ENCODE measurements at regions not wholly inside any gene's neighbourhood (a gene's known extent, or its start where the extent isn't known, plus 50 kb on each side); places are given as distances from the start of the nearest gene placed in this dataset.
A peak's percentile ranks its signal among the peaks of the same experiment; 100 is the strongest.

DNA sequence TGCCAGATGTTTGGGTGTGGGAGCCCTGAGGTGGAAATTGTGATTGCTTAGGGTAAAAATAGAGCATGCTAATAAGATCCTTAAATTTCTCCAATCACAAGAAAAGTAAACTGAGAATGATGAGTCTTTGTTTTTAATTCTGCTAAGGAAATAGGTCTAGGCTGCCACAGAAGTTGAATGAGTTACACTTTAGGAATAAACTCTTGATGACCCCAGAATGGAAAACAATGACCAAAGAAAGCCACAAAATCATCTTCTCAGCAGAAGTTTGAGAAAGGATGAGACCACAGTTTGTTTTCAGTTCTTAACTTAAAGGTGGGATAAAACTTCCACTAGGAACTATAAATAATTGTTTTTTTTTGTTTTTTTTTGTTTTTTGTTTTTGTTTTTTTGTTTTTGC, 164.6 kb upstream of the BCL6 start:
- ATAC-seq, result no peak
- peaks cover 9 to 16% of the 10 kb centered on the region in 2 donors for H3K4me1 Mint-ChIP-seq (ENCODE audit: low read depth in 2 of 2)
- no peaks in the 10 kb centered on the region for H3K9me3 Mint-ChIP-seq
- DNase-seq (ENCODE audit: low spot score), result no peak
- H3K36me3 Mint-ChIP-seq, result no peaks in the 10 kb centered on the region
- H3K27ac Mint-ChIP-seq, result no peak overlapping the region
- H3K27me3 Mint-ChIP-seq, result no peaks in the 10 kb centered on the region
- H3K4me3 Mint-ChIP-seq, result no peak overlapping the region

DNA sequence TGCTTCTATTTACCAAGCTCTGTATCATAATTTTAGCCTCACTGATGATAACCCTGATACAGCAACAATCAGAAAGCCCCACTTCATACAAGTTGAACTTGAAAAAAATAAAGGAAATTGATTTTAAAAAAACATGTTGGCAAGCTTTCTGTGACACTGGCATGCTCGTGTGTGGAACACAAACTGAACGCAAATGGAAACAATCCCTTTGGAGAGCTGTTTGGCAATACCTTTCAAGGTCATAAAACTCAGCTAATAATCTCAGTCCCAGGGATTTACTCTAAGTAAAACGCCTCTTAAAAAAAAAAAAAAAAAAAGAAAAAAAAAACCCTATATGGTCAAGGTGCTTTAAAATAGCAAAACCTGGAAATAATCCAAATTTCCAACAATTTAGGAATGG, 166.7 kb upstream of the BCL6 start:
- no peaks in the 10 kb centered on the region for H3K27me3 Mint-ChIP-seq
- no peak for ATAC-seq
- H3K27ac Mint-ChIP-seq, result no peak overlapping the region
- no peaks in the 10 kb centered on the region for H3K9me3 Mint-ChIP-seq
- H3K4me1 Mint-ChIP-seq (ENCODE audit: low read depth in 2 of 2), result peaks cover 10 to 19% of the 10 kb centered on the region in 2 donors
- no peaks in the 10 kb centered on the region for H3K36me3 Mint-ChIP-seq
- no peak overlapping the region for H3K4me3 Mint-ChIP-seq
- no peak for DNase-seq (ENCODE audit: low spot score)

DNA sequence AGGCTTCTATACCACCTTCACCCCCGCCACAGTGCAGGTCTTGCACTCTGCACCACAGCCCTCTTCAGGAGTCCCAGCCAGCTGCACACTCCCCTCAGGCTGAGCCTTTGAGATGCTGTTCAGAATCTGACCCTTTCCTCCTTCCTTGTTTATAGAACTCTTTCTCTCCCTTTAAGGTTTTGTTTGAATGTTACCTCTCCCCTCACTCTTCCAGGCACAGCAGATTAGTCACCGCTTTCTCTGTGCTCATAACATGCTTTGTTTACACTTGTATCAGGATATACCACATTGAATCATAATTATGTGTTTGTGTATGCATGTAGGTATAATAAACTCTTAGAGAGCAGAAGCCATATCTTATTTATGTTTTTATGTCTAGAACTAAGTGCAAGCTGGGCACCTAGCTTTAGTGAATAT, 168.4 kb upstream of the BCL6 start:
- Mint-ChIP-seq H3K27me3 (no peaks in the 10 kb centered on the region), H3K27ac (no peak overlapping the region), H3K9me3 (no peaks in the 10 kb centered on the region), H3K36me3 (no peaks in the 10 kb centered on the region), H3K4me1 (ENCODE audit: low read depth in 2 of 2) (peaks cover 16 to 33% of the 10 kb centered on the region in 2 donors), H3K4me3 (no peak overlapping the region)
- DNase-seq (ENCODE audit: low spot score) (no peak), ATAC-seq (no peak)

DNA sequence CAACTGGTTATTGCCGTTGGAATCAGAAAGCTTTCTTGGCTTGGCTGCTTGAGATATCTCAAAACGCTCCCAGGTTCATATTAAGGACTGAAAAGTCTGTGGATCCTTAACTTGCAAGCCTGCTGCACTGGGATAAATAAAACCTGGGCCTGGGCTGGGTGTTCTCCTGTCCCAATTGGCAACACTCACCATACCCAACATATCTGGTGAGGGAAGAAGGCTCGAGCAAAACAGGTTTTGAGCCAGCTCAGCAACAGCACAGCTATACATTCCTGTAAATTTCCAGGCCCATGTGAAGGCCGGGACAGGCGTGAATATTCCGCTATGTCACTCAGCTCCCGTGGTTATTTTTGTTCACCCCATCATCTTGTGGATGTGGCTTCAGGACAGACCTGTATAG, 169.0 kb upstream of the BCL6 start:
- no peaks in the 10 kb centered on the region for H3K9me3 Mint-ChIP-seq
- no peak overlapping the region for H3K4me3 Mint-ChIP-seq
- H3K27ac Mint-ChIP-seq, result no peak overlapping the region
- no peaks in the 10 kb centered on the region for H3K36me3 Mint-ChIP-seq
- H3K27me3 Mint-ChIP-seq, result no peaks in the 10 kb centered on the region
- H3K4me1 Mint-ChIP-seq (ENCODE audit: low read depth in 2 of 2), result peaks cover 22 to 39% of the 10 kb centered on the region in 2 donors
- no peak for ATAC-seq
- no peak for DNase-seq (ENCODE audit: low spot score)

DNA sequence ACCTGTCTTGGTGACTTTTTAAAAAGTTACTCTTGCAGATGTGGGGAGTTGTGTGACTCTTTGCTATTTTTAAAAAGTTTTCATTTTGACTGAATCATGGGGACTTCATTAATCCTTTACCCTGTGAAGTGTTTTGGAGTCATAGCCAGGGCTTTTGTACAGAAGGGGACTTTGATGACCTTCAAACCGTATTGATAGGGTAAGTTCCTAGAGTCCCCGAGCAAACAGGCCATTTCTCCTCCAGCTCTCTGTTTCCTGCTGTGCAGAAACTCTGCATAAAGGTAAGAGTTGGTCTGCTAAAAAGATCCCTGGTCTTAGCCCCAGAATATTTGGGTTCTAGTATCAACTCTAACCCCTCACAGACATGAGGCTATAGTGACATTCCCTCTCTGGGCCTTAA, 170.8 kb upstream of the BCL6 start:
- DNase-seq (ENCODE audit: low spot score) (no peak), ATAC-seq (no peak)
- Mint-ChIP-seq H3K27ac (no peak overlapping the region), H3K27me3 (no peaks in the 10 kb centered on the region), H3K4me3 (no peak overlapping the region), H3K9me3 (no peaks in the 10 kb centered on the region), H3K4me1 (ENCODE audit: low read depth in 2 of 2) (peaks cover 38 to 54% of the 10 kb centered on the region in 2 donors), H3K36me3 (no peaks in the 10 kb centered on the region)

DNA sequence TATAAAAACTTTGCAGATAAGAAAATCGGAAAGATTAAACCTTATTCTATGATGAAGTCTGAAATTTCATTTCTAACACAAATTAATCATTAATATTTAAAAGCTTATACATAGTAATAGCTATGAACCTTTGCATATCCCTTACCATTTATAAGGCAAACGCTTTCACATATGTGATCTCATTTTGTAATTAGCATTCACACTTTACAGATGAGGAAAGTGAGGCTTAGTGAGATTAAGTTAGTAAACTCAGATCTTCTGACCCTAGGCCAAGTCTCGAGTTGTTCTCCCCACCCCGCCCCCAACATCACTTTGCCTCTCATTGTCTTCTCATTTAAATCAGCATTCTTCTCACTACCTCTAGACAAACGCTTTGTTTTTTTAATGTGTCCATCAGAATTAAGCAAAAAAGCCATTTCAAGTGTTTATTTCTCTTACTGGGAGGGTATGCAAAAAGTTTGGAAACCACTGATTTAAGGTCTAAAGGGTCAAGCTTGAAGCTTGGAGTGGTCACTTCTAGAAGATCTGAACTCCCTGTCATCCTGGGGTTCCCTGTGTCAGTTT, 172.9 kb upstream of the BCL6 start:
- H3K9me3 Mint-ChIP-seq, result peaks cover 2% of the 10 kb centered on the region
- H3K4me1 Mint-ChIP-seq (ENCODE audit: low read depth in 2 of 2), result peaks cover 52 to 67% of the 10 kb centered on the region in 2 donors
- ATAC-seq, result no peak
- H3K27me3 Mint-ChIP-seq, result no peaks in the 10 kb centered on the region
- DNase-seq (ENCODE audit: low spot score), result no peak
- H3K36me3 Mint-ChIP-seq, result peaks cover under 1% of the 10 kb centered on the region
- H3K4me3 Mint-ChIP-seq, result peak overlapping the region; percentile 86
- H3K27ac Mint-ChIP-seq, result peak overlapping the region; percentile 92 to 99

DNA sequence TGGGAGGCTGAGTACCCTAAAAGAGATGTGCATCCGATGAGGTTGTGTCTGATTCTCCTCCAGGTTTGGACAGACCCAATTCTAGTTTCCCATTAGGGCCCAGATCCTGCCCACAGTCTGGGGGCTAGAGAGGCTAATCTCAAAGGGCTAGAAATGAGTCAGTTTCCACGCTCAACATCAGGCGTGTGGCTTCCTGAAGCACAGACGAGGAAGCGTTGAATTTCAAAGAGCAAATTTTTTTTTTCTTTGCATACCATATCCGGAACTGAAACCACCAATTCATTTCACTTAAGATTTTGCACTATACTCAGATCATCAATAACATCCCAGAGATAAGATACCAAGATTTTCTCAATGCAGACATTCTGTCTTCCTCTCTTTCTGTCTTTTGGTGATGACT, 173.8 kb upstream of the BCL6 start:
- Mint-ChIP-seq H3K36me3 (peaks cover 8% of the 10 kb centered on the region), H3K27ac (peak overlapping the region; percentile 92 to 99), H3K27me3 (no peaks in the 10 kb centered on the region), H3K9me3 (peaks cover 9% of the 10 kb centered on the region), H3K4me1 (ENCODE audit: low read depth in 2 of 2) (peaks cover 51 to 69% of the 10 kb centered on the region in 2 donors), H3K4me3 (peak overlapping the region; percentile 86)
- ATAC-seq, result peak; percentile 86 to 89
- DNase-seq (ENCODE audit: low spot score), result peak; percentile 82

DNA sequence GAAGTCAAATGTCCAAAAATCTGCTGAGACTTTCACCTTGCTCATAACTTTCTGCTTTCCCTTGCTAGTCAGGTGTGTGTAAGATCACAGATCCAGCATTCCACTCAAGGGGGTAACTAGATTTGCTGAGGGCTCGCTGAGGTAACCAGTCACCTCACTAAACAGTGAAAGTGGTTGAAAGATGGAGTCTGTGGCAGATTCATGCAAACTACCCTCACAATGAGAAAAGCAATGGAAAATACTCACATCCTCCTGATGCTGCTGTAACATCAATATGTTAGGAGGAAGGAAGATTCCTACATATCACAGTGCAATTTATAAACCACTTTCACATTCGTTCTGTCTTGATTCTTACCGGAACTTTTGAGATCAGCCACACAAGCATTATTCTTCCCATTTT, 174.3 kb upstream of the BCL6 start:
- Mint-ChIP-seq H3K9me3 (peaks cover 10% of the 10 kb centered on the region), H3K4me1 (ENCODE audit: low read depth in 2 of 2) (peaks cover 51 to 68% of the 10 kb centered on the region in 2 donors), H3K36me3 (peaks cover 11% of the 10 kb centered on the region), H3K27ac (peak overlapping the region; percentile 92 to 99), H3K27me3 (no peaks in the 10 kb centered on the region), H3K4me3 (peak overlapping the region; percentile 86)
- DNase-seq (ENCODE audit: low spot score) (no peak), ATAC-seq (peak; percentile 64 to 80)

DNA sequence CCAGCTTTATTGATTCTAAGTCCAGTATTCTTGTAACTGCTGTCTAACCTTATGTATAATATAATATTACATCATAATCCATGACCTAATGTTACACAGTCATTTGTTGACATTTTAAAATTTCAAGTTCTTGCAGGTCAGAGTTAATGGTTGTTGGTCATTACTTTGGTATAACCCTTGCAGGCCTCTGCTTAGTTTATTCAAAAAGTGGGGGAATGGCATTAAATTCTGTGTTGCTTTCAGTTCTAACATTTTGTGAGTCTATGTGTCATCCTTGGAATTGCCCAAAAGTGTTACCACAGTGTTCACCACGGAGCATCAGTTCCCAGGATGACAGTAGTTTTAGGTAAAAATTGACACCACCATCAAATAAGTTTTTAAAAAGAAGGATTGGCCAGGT, 174.8 kb upstream of the BCL6 start:
- Mint-ChIP-seq H3K4me1 (ENCODE audit: low read depth in 2 of 2) (peaks cover 47 to 63% of the 10 kb centered on the region in 2 donors), H3K27ac (peak overlapping the region; percentile 92 to 99), H3K9me3 (peaks cover 10% of the 10 kb centered on the region), H3K4me3 (peak overlapping the region; percentile 86), H3K36me3 (peaks cover 15% of the 10 kb centered on the region), H3K27me3 (no peaks in the 10 kb centered on the region)
- ATAC-seq (peak; percentile 25 to 59), DNase-seq (ENCODE audit: low spot score) (no peak)

DNA sequence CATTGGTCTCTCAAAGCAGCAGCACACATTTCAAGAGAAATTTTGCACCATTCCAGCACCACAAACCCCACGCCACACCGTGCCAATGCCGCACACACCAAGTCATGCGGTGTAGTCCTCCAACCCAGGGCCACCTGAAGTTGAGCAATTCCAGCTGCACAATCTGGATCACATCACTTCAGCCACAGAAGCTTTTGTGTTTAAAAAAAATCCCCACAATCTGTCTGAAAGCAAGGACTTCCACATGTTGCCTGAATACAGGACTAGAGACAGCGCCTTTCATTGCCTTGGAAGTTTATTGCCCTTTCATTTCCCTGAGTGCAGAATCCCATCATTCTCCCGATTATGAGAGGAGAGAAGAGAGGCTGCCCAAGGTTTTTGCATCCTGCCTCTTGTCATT, 175.6 kb upstream of the BCL6 start:
- Mint-ChIP-seq H3K27me3 (no peaks in the 10 kb centered on the region), H3K27ac (peak overlapping the region; percentile 69 to 99), H3K36me3 (peaks cover 22% of the 10 kb centered on the region), H3K4me1 (ENCODE audit: low read depth in 2 of 2) (peaks cover 47 to 63% of the 10 kb centered on the region in 2 donors), H3K4me3 (peak overlapping the region; percentile 21), H3K9me3 (peaks cover 16% of the 10 kb centered on the region)
- DNase-seq (ENCODE audit: low spot score) (no peak), ATAC-seq (no peak)

DNA sequence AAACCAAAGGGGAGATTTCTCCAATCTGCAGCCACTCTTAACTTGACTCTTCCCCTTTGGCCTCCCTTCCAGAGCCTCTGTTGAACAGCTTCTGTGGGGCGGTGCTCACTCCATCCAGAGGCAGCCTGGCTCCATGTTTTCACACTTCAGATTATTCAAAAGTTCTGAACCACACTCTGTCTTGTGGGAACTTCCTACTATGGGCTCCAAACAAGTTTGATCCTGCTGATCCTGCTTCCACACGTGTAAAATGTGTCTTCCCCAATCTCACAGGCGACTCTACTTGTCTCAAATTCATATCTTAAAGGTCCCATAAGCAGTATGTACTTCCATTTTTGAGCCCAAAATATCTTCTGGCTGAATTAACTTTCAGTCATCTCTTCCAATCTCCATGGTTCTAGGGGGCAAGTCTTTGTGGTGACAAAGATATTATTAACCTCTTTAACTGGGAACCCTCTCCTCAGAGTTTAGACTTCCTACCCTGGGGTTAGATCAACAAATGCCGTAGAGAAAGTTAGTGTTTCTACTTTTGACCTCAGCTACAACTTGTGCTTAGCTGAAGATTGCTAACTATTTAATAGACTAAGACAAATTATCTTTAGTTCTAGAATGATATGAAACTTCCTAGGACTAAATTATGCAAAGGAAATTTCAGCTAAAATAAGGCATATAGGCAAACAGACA, 176.3 kb upstream of the BCL6 start:
- H3K27me3 Mint-ChIP-seq, result no peaks in the 10 kb centered on the region
- no peak for ATAC-seq
- H3K27ac Mint-ChIP-seq, result peak overlapping the region; percentile 69 to 99
- no peak for DNase-seq (ENCODE audit: low spot score)
- H3K9me3 Mint-ChIP-seq, result peaks cover 16% of the 10 kb centered on the region
- peak overlapping the region; percentile 21 for H3K4me3 Mint-ChIP-seq
- H3K4me1 Mint-ChIP-seq (ENCODE audit: low read depth in 2 of 2), result peaks cover 52 to 70% of the 10 kb centered on the region in 2 donors
- peaks cover 22% of the 10 kb centered on the region for H3K36me3 Mint-ChIP-seq

DNA sequence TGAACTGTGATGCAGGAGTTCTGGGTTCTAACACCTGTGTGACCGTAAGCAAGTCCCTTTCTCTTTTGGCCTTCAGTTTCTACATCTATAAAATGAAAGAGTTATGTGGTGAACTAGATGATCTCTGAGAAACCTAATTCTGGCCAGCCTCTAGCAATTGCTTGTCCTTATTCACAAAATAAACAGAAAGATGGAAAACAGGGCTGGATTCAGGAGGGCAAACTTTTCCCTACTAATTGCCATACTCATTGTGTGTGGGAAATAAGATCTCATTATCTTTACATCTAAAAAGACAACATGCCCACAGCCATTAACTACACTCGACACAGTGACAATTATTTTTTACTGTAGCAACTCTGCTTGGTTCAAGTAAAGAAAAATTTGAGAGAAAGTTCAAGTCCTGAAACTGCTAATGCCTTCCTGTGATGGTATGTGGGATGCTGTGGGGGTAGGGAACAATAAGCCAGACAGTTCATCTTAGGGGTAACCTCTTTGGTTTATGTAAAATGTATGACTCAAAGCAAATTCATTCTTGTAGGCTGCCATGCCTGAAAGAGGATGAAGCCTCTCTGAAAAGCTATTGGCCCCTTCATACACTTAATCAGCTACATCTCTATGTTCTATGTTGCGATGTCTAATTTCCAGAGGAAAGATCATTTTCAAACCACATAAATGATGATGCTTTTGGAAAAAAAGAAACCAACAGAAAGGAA, 177.6 kb upstream of the BCL6 start:
- H3K27me3 Mint-ChIP-seq, result no peaks in the 10 kb centered on the region
- peak in 1 of 2 donors; percentile 65 for ATAC-seq
- H3K27ac Mint-ChIP-seq, result peak overlapping the region; percentile 64 to 73
- H3K36me3 Mint-ChIP-seq, result peaks cover 22% of the 10 kb centered on the region
- DNase-seq (ENCODE audit: low spot score), result no peak
- H3K4me1 Mint-ChIP-seq (ENCODE audit: low read depth in 2 of 2), result peaks cover 58 to 68% of the 10 kb centered on the region in 2 donors
- peak overlapping the region; percentile 66 for H3K4me3 Mint-ChIP-seq
- H3K9me3 Mint-ChIP-seq, result peaks cover 16% of the 10 kb centered on the region

DNA sequence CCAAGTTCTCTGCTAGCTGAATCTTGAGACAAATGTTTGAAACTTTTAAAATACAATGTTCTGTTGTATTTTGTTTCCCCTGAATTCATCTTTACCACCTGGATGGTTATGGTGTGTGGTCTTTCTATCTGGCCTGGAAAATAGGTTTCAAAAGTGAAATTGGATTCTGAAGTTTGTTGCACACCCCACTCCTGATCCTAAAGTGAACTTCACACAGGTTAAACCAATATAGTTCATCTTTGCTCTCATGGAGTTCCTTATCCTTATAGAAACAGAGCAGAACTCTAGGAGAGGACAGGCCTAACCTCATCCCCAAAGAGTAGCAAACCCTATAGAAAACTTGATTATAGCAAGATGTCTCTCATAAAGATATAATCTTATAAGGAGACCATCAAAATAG, 179.4 kb upstream of the BCL6 start:
- peaks cover 16% of the 10 kb centered on the region for H3K9me3 Mint-ChIP-seq
- ATAC-seq (no peak), DNase-seq (ENCODE audit: low spot score) (no peak)
- no peak overlapping the region for H3K27ac Mint-ChIP-seq
- no peak overlapping the region for H3K4me3 Mint-ChIP-seq
- H3K36me3 Mint-ChIP-seq, result peaks cover 22% of the 10 kb centered on the region
- H3K27me3 Mint-ChIP-seq, result no peaks in the 10 kb centered on the region
- peaks cover 48 to 63% of the 10 kb centered on the region in 2 donors for H3K4me1 Mint-ChIP-seq (ENCODE audit: low read depth in 2 of 2)

DNA sequence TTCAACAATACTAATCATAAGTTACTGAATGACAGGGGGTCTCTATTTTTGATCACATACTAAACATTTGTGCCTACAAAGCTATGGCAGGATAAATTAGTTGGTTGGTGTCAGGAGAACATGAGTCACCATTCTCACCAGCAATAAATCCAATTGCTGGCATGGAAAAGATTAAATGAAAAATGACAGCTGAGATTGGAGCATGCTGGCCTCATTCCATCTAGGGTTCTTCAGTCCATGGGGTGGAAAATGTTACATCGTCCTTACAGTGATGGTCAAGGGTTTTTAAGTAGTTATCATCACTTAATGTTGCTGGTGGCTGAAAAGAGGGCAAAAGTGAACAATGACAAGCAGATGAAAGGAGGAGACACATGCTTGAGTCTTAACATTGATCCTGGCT, 180.1 kb upstream of the BCL6 start:
- Mint-ChIP-seq H3K27ac (no peak overlapping the region), H3K36me3 (peaks cover 22% of the 10 kb centered on the region), H3K27me3 (no peaks in the 10 kb centered on the region), H3K4me3 (no peak overlapping the region), H3K4me1 (ENCODE audit: low read depth in 2 of 2) (peaks cover 41 to 63% of the 10 kb centered on the region in 2 donors), H3K9me3 (peaks cover 16% of the 10 kb centered on the region)
- ATAC-seq, result no peak
- no peak for DNase-seq (ENCODE audit: low spot score)
